HCT116 (cell line): ENCODE measurements at regions not wholly inside any gene's neighbourhood (a gene's known extent, or its start where the extent isn't known, plus 50 kb on each side); places are given as distances from the start of the nearest gene placed in this dataset.

Experiments used
- ATAC-seq: fragments of 200-7000 bp; cut with Tn5 transposase; 2 replicates; pipeline ENCODE4 v1.9.1; 2020; ENCODE audit warnings: mild to moderate bottlenecking, moderate library complexity
- BruUV-seq: library from RNA; stranded (reverse); fragments of 400-500 nt; replicated peaks from 2 replicates; lab custom pipeline; 2021; lab: Mats Ljungman, UMichigan
- CTCF ChIA-PET: fragments of 300-600 bp; sonication (Branson Sonifier 250); formaldehyde crosslinking; loops from one replicate; lab custom pipeline; 2021; ENCODE audit warnings: antibody characterized with exemption; lab: Charles Lee
- POLR2A ChIA-PET: fragments of 300-600, 350-600 bp; sonication (Branson Sonifier 250); formaldehyde crosslinking; loops from one replicate; lab custom pipeline; 2021; ENCODE audit warnings: antibody characterized with exemption; lab: Charles Lee
- RAD21 ChIA-PET, 2 experiments: fragments of 300-600 bp; sonication (Branson Sonifier 250); formaldehyde crosslinking; loops; one replicate each; lab custom pipeline; 2023; ENCODE audit warnings: low total read pairs in 2 of 2; ENCODE audit not compliant: uncharacterized antibody in 2 of 2, unreplicated experiment in 2 of 2, low non-redundant PET in 1 of 2; lab: Charles Lee
- DNase-seq: peaks from one replicate; pipeline ENCODE4 v3.0.0-alpha.2; 2010; ENCODE audit warnings: low read depth, low spot score
- H2AFZ ChIP-seq: fragments of 200-600 bp; shearing (Covaris generic), sonication (generic); 2 replicates; pipeline ENCODE4 v1.6.1; 2017; ENCODE audit warnings: low read depth, mixed run types, mixed read lengths, antibody characterized with exemption, low read length; ENCODE audit not compliant: poor library complexity, severe bottlenecking
- H3K27ac ChIP-seq: 2 replicates; pipeline ENCODE4 v1.5.1; 2012; ENCODE audit warnings: low read depth, low read length
- H3K27me3 ChIP-seq: fragments of 200-600 bp; sonication (generic); 2 replicates; pipeline ENCODE4 v1.6.1; 2016; ENCODE audit warnings: mixed run types, low read length, mixed read lengths; ENCODE audit not compliant: insufficient read depth
- H3K36me3 ChIP-seq, 2 experiments: fragments of 200-500 bp in 1 of 2; fragments of 200-600 bp in 1 of 2; sonication (Bioruptor generic) in 1 of 2; sonication (generic) in 1 of 2; 2 replicates each; pipeline versions ENCODE4 v1.5.1 to v1.6.1; 2014 to 2016; ENCODE audit warnings: low read length in 2 of 2, inconsistent platforms in 1 of 2, mixed read lengths in 1 of 2, mixed run types in 1 of 2; ENCODE audit not compliant: insufficient read depth in 2 of 2, control insufficient read depth in 1 of 2
- H3K4me1 ChIP-seq, 2 experiments: fragments of 200-600 bp in 1 of 2; sonication (generic) in 1 of 2; 2 replicates each; pipeline versions ENCODE4 v1.5.1 to v1.6.1; 2012 to 2017; ENCODE audit warnings: low read length in 2 of 2, inconsistent platforms in 1 of 2, mild to moderate bottlenecking in 1 of 2, mixed read lengths in 1 of 2, mixed run types in 1 of 2, moderate library complexity in 1 of 2; ENCODE audit not compliant: insufficient read depth in 2 of 2, control insufficient read depth in 1 of 2
- H3K4me2 ChIP-seq: fragments of 200-600 bp; sonication (generic); 2 replicates; pipeline ENCODE4 v1.6.1; 2017; ENCODE audit warnings: mixed run types, low read length, mixed read lengths
- H3K4me3 ChIP-seq, 2 experiments: fragments of 200-600 bp in 1 of 2; sonication (generic) in 1 of 2; replicated peaks in 1 of 2; 2 replicates each; pipeline ENCODE4 v1.5.1; 2011 to 2016; ENCODE audit warnings: low read length in 2 of 2, control low read depth in 1 of 2, low read depth in 1 of 2, mild to moderate bottlenecking in 1 of 2, mixed read lengths in 1 of 2, mixed run types in 1 of 2
- H3K79me2 ChIP-seq: fragments of 200-600 bp; sonication (generic); 2 replicates; pipeline ENCODE4 v1.6.1; 2017; ENCODE audit warnings: mild to moderate bottlenecking, mixed run types, low read length, moderate library complexity, mixed read lengths; ENCODE audit not compliant: insufficient read depth
- H3K9ac ChIP-seq: fragments of 200-600 bp; sonication (generic); 2 replicates; pipeline ENCODE4 v1.6.1; 2016; ENCODE audit warnings: low read length, mixed read lengths
- H3K9me2 ChIP-seq: fragments of 200-600 bp; sonication (generic), shearing (Covaris generic); 2 replicates; pipeline ENCODE4 v1.6.1; 2017; ENCODE audit warnings: mixed run types, mild to moderate bottlenecking, moderate library complexity; ENCODE audit not compliant: insufficient read depth
- H3K9me3 ChIP-seq, 2 experiments: fragments of 200-500 bp in 1 of 2; fragments of 200-600 bp in 1 of 2; sonication (Bioruptor generic) in 1 of 2; sonication (generic) in 1 of 2; 2 replicates each; pipeline ENCODE4 v1.6.1; 2014 to 2017; ENCODE audit warnings: low read length in 2 of 2, mixed read lengths in 2 of 2, inconsistent platforms in 1 of 2, low read depth in 1 of 2, mild to moderate bottlenecking in 1 of 2, mixed run types in 1 of 2, moderate library complexity in 1 of 2; ENCODE audit not compliant: control insufficient read depth in 1 of 2, insufficient read depth in 1 of 2
- H4K20me1 ChIP-seq: fragments of 200-600 bp; sonication (generic), shearing (Covaris generic); 2 replicates; pipeline ENCODE4 v1.6.1; 2017; ENCODE audit warnings: mixed run types, mild to moderate bottlenecking, moderate library complexity; ENCODE audit not compliant: insufficient read depth
- CTCF ChIP-seq, 3 experiments: fragments of 200-600 bp in 1 of 3; sonication (generic) in 1 of 3; IDR thresholded peaks in 2 of 3; conservative IDR thresholded peaks in 1 of 3; 2 replicates each; pipeline ENCODE4 v1.5.1; 2012 to 2017; ENCODE audit warnings: low read depth in 2 of 3, low read length in 2 of 3, antibody characterized with exemption in 1 of 3, borderline replicate concordance in 1 of 3, control low read depth in 1 of 3, mild to moderate bottlenecking in 1 of 3, mixed read lengths in 1 of 3, mixed run types in 1 of 3, moderate library complexity in 1 of 3; ENCODE audit not compliant: insufficient read depth in 1 of 3
- MAX ChIP-seq: IDR thresholded peaks from 2 replicates; pipeline ENCODE4 v1.6.1; 2012
- RAD21 ChIP-seq: IDR thresholded peaks from 2 replicates; pipeline ENCODE4 v1.6.1; 2012; ENCODE audit warnings: low read depth, mild to moderate bottlenecking
- intact Hi-C: fragments of 100-400 bp; cut with micrococcal nuclease; formaldehyde crosslinking; loops from 2 replicates; pipeline ENCODE4 v1.10.0; 2022

- CTCF ChIA-PET, result interaction anchor here (0.6 to 1.7 kb wide), 11 partner anchors 8 to 1024 kb away, joined by 3 to 13 read pairs (median 4); partner anchors contain the start of gene RAB18
These were observed 129.3 kb upstream of the ACBD5 start for GRCh38 chr10:27369880-27370279.

More at GRCh38 chr10:27369880-27370279, 129.3 kb upstream of the ACBD5 start:
- DNase-seq, result no peak
- Histone ChIP-seq H2AFZ (peak overlapping the region; percentile 50), H3K4me1 (no peaks in the 10 kb centered on the region), H3K4me3 (no peak overlapping the region), H4K20me1 (no peaks in the 10 kb centered on the region)
- POLR2A ChIA-PET, result no interaction called here
- TF ChIP-seq MAX (no peak), CTCF (IDR thresholded peaks at IDR 0.05 in 2 of 3, conservative IDR thresholded peaks at IDR 0.05 in 1 of 3; ENCODE audit: borderline replicate concordance in 1 of 3, insufficient read depth in 1 of 3, low read depth in 2 of 3, low read length in 2 of 3) (peak in 2 of 3 experiments; percentile 38 to 40; a peak in 3 of 6 replicates), RAD21 (peak; percentile 71)
- TF ChIP-seq, all 23 proteins: peak for 2
- Histone ChIP-seq H3K9ac (no peak overlapping the region), H3K36me3 (no peaks in the 10 kb centered on the region), H3K27me3 (no peaks in the 10 kb centered on the region), H3K9me2 (no peaks in the 10 kb centered on the region), H3K4me2 (no peak overlapping the region), H3K79me2 (no peaks in the 10 kb centered on the region), H3K9me3 (no peaks in the 10 kb centered on the region), H3K27ac (no peak overlapping the region)
- intact Hi-C loops, result loop anchor here (2.0 to 10.0 kb wide), 4 partner anchors 287 to 1035 kb away; no protein-coding TSS in a partner anchor
- RAD21 ChIA-PET, result interaction anchor here in 1 of 2 experiments (1.2 kb wide), 1 partner anchor 872 kb away, joined by 3 read pairs; no protein-coding TSS in a partner anchor
- BruUV-seq, result no TSS peak
- ATAC-seq, result peak; percentile 54
